Cerebellar nuclear complex (tissue), 1 donor: ENCODE measurements at regions not wholly inside any gene's neighbourhood (a gene's known extent, or its start where the extent isn't known, plus 50 kb on each side); places are given as distances from the start of the nearest gene placed in this dataset.
A peak's percentile ranks its signal among the peaks of the same experiment; 100 is the strongest.

Experiments
- DNase-seq, 2 experiments: peaks; one replicate each; lab custom pipeline; 2025; lab: John Stamatoyannopoulos, UW

GRCh38 chr14:100399052-100399849, 76.1 kb downstream of the SLC25A47 start:
- peak in 1 of 2 experiments; percentile 43 for DNase-seq

GRCh38 chr14:100400115-100400514, 77.0 kb downstream of the SLC25A47 start:
- DNase-seq = peak; percentile 25 to 51

GRCh38 chr14:100401031-100401692, 78.0 kb downstream of the SLC25A47 start:
- DNase-seq = no peak

GRCh38 chr14:100401792-100402191, 78.7 kb downstream of the SLC25A47 start:
- DNase-seq = no peak

- no peak for DNase-seq
These were observed 79.5 kb downstream of the SLC25A47 start for GRCh38 chr14:100402631-100403030.

- no peak for DNase-seq
These were observed 80.0 kb downstream of the SLC25A47 start for GRCh38 chr14:100403105-100403504.

GRCh38 chr14:100403802-100404365, 80.7 kb downstream of the SLC25A47 start:
- no peak for DNase-seq

GRCh38 chr14:100404419-100404818, 81.3 kb downstream of the SLC25A47 start:
- DNase-seq = no peak

- DNase-seq = no peak
These were observed 82.8 kb downstream of the SLC25A47 start for GRCh38 chr14:100405760-100406455.

GRCh38 chr14:100406505-100407131, 83.5 kb downstream of the SLC25A47 start:
- DNase-seq = no peak

- no peak for DNase-seq
These were observed 84.4 kb downstream of the SLC25A47 start for GRCh38 chr14:100407376-100408102.

GRCh38 chr14:100408350-100409002, 85.3 kb downstream of the SLC25A47 start:
- DNase-seq = no peak

GRCh38 chr14:100409003-100409360, 85.8 kb downstream of the SLC25A47 start:
- no peak for DNase-seq

- no peak for DNase-seq
These were observed 86.5 kb downstream of the SLC25A47 start for GRCh38 chr14:100409651-100410050.

GRCh38 chr14:100410056-100410565, 87.0 kb downstream of the SLC25A47 start:
- DNase-seq = no peak

GRCh38 chr14:100413699-100414098, 90.6 kb downstream of the SLC25A47 start:
- no peak for DNase-seq

- DNase-seq = no peak
These were observed 92.1 kb downstream of the SLC25A47 start for GRCh38 chr14:100415226-100415625.

GRCh38 chr14:100416081-100416680, 93.0 kb downstream of the SLC25A47 start:
- DNase-seq = no peak

- peak; percentile 81 to 82 for DNase-seq
These were observed 94.1 kb downstream of the SLC25A47 start for GRCh38 chr14:100416921-100417860.
